Neural cell (in vitro differentiated cells): ENCODE measurements at regions not wholly inside any gene's neighbourhood (a gene's known extent, or its start where the extent isn't known, plus 50 kb on each side); places are given as distances from the start of the nearest gene placed in this dataset.

Experiments used
- CTCF ChIP-seq: fragments of 450-650 bp; IDR thresholded peaks from 2 replicates; pipeline ENCODE4 v1.5.1; 2014; ENCODE audit warnings: antibody characterized with exemption, mild to moderate bottlenecking, moderate library complexity; ENCODE audit not compliant: poor library complexity, severe bottlenecking
- REST ChIP-seq: IDR thresholded peaks from 2 replicates; pipeline ENCODE4 v1.6.1; 2012; ENCODE audit warnings: borderline replicate concordance

- no peak for TF ChIP-seq REST
- TF ChIP-seq CTCF = no peak
Measured at GRCh38 chr17:13268791-13269595, 251.2 kb upstream of the ELAC2 start.
